ENCODE measurements at regions not wholly inside any gene's neighbourhood (a gene's known extent, or its start where the extent isn't known, plus 50 kb on each side); places are given as distances from the start of the nearest gene placed in this dataset.

- Histone ChIP-seq H3K4me3 (ENCODE audit: low read depth in 2 of 2, low read length in 1 of 2) (no peak overlapping the region), H3K36me3 (replicated peaks in 1 of 2; ENCODE audit: control insufficient read depth in 1 of 2, insufficient read depth in 2 of 2, low read length in 1 of 2) (no peaks in the 10 kb centered on the region), H3K4me2 (no peak overlapping the region), H4K20me1 (ENCODE audit: insufficient read depth) (no peaks in the 10 kb centered on the region), H3K4me1 (ENCODE audit: control insufficient read depth in 1 of 2, insufficient read depth in 2 of 2, low read depth in 1 of 2, low read length in 1 of 2) (peaks cover 0 to 59% of the 10 kb centered on the region in 2 experiments; a peak in 3 of 4 replicates), H3K9me3 (no peaks in the 10 kb centered on the region), H3K27me3 (ENCODE audit: insufficient read depth) (no peaks in the 10 kb centered on the region), H3K27ac (ENCODE audit: low read depth in 2 of 2, low read length in 1 of 2) (peak overlapping the region in 1 of 2 experiments; percentile 99; a peak in 2 of 4 replicates), H2AFZ (ENCODE audit: low read depth) (0 out of 2 replicates have a peak overlapping the region, but pooled peaks have one; percentile 67), H3F3A (replicated peaks; ENCODE audit: insufficient read depth) (peaks cover 38% of the 10 kb centered on the region), H3K9ac (0 out of 2 replicates have a peak overlapping the region, but pooled peaks have one; percentile 77), H3K9me2 (no peaks in the 10 kb centered on the region), H3K79me2 (ENCODE audit: insufficient read depth) (no peaks in the 10 kb centered on the region)
- no peak for DNase-seq
- TF ChIP-seq POLR2AphosphoS5 (IDR thresholded peaks at IDR 0.05; ENCODE audit: low read depth, low read length) (no peak), MEF2A (IDR thresholded peaks at IDR 0.05; ENCODE audit: borderline replicate concordance, low read depth) (no peak), RCOR1 (IDR thresholded peaks at IDR 0.05; ENCODE audit: low read length) (no peak)
- TF ChIP-seq, protein P1, sequence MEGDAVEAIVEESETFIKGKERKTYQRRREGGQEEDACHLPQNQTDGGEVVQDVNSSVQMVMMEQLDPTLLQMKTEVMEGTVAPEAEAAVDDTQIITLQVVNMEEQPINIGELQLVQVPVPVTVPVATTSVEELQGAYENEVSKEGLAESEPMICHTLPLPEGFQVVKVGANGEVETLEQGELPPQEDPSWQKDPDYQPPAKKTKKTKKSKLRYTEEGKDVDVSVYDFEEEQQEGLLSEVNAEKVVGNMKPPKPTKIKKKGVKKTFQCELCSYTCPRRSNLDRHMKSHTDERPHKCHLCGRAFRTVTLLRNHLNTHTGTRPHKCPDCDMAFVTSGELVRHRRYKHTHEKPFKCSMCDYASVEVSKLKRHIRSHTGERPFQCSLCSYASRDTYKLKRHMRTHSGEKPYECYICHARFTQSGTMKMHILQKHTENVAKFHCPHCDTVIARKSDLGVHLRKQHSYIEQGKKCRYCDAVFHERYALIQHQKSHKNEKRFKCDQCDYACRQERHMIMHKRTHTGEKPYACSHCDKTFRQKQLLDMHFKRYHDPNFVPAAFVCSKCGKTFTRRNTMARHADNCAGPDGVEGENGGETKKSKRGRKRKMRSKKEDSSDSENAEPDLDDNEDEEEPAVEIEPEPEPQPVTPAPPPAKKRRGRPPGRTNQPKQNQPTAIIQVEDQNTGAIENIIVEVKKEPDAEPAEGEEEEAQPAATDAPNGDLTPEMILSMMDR (IDR thresholded peaks at IDR 0.05), result no peak
- ChIA-PET POLR2A (no interaction called here), CTCF (no interaction called here)
- WGBS (ENCODE audit: low lambda C conversion rate), result 88% methylated on average over 2 of the region's 2 CpGs
Observed at GRCh38 chr3:106731230-106731629, 646.0 kb upstream of the CCDC54 start.

- no peaks in the 10 kb centered on the region for H4K20me1 ChIP-seq (ENCODE audit: insufficient read depth)
- H3K9ac ChIP-seq, result no peak overlapping the region
- no peaks in the 10 kb centered on the region for H3K27me3 ChIP-seq (ENCODE audit: insufficient read depth)
- H3K9me3 ChIP-seq, result no peaks in the 10 kb centered on the region
- H3K27ac ChIP-seq (ENCODE audit: low read depth in 2 of 2, low read length in 1 of 2), result no peak overlapping the region
- H3F3A ChIP-seq (replicated peaks; ENCODE audit: insufficient read depth), result peaks cover 12% of the 10 kb centered on the region
- H3K4me3 ChIP-seq (ENCODE audit: low read depth in 2 of 2, low read length in 1 of 2), result no peak overlapping the region
- H2AFZ ChIP-seq (ENCODE audit: low read depth), result no peak overlapping the region
- peaks cover 0 to 31% of the 10 kb centered on the region in 2 experiments; a peak in 2 of 4 replicates for H3K4me1 ChIP-seq (ENCODE audit: control insufficient read depth in 1 of 2, insufficient read depth in 2 of 2, low read depth in 1 of 2, low read length in 1 of 2)
- POLR2A ChIA-PET, result no interaction called here
- H3K4me2 ChIP-seq, result no peak overlapping the region
- DNase-seq, result no peak
- H3K36me3 ChIP-seq (replicated peaks in 1 of 2; ENCODE audit: control insufficient read depth in 1 of 2, insufficient read depth in 2 of 2, low read length in 1 of 2), result no peaks in the 10 kb centered on the region
- no peaks in the 10 kb centered on the region for H3K79me2 ChIP-seq (ENCODE audit: insufficient read depth)
- WGBS (ENCODE audit: low lambda C conversion rate), result 78% methylated on average over 1 of the region's 1 CpG
- TF ChIP-seq RCOR1 (IDR thresholded peaks at IDR 0.05; ENCODE audit: low read length), result no peak
- TF ChIP-seq, protein P2, sequence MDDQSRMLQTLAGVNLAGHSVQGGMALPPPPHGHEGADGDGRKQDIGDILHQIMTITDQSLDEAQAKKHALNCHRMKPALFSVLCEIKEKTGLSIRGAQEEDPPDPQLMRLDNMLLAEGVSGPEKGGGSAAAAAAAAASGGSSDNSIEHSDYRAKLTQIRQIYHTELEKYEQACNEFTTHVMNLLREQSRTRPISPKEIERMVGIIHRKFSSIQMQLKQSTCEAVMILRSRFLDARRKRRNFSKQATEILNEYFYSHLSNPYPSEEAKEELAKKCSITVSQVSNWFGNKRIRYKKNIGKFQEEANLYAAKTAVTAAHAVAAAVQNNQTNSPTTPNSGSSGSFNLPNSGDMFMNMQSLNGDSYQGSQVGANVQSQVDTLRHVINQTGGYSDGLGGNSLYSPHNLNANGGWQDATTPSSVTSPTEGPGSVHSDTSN (IDR thresholded peaks at IDR 0.05), result peak; percentile 48
- TF ChIP-seq TCF12 (IDR thresholded peaks at IDR 0.05), result peak; percentile 28; the same call in 1 of the 2 replicates
- 0 out of 2 replicates have a peak, but pooled peaks have one; percentile 6 for TF ChIP-seq JUND (IDR thresholded peaks at IDR 0.05)
- no peak for TF ChIP-seq GATA2 (CRISPR knock-in tag; IDR thresholded peaks at IDR 0.05)
- CTCF ChIA-PET, result no interaction called here
- H3K9me2 ChIP-seq, result no peaks in the 10 kb centered on the region
Observed at GRCh38 chr3:106734712-106735111, 642.5 kb upstream of the CCDC54 start.

- ChIA-PET CTCF (no interaction called here), POLR2A (no interaction called here)
- WGBS (ENCODE audit: low lambda C conversion rate), result 87% methylated on average over 1 of the region's 1 CpG
- no peaks in the 10 kb centered on the region for H3K36me3 ChIP-seq (replicated peaks in 1 of 2; ENCODE audit: control insufficient read depth in 1 of 2, insufficient read depth in 2 of 2, low read length in 1 of 2)
- no peaks in the 10 kb centered on the region for H3F3A ChIP-seq (replicated peaks; ENCODE audit: insufficient read depth)
- no peaks in the 10 kb centered on the region for H3K9me3 ChIP-seq
- H3K27me3 ChIP-seq (ENCODE audit: insufficient read depth), result no peaks in the 10 kb centered on the region
- no peaks in the 10 kb centered on the region for H3K9me2 ChIP-seq
- no peaks in the 10 kb centered on the region for H3K79me2 ChIP-seq (ENCODE audit: insufficient read depth)
- H3K27ac ChIP-seq (ENCODE audit: low read depth in 2 of 2, low read length in 1 of 2), result no peak overlapping the region
- H3K4me3 ChIP-seq (ENCODE audit: low read depth in 2 of 2, low read length in 1 of 2), result no peak overlapping the region
- H2AFZ ChIP-seq (ENCODE audit: low read depth), result no peak overlapping the region
- H3K4me1 ChIP-seq (ENCODE audit: control insufficient read depth in 1 of 2, insufficient read depth in 2 of 2, low read depth in 1 of 2, low read length in 1 of 2), result peaks cover 0 to 27% of the 10 kb centered on the region in 2 experiments; a peak in 2 of 4 replicates
- no peak for DNase-seq
- H4K20me1 ChIP-seq (ENCODE audit: insufficient read depth), result no peaks in the 10 kb centered on the region
- no peak overlapping the region for H3K4me2 ChIP-seq
- no peak overlapping the region for H3K9ac ChIP-seq
- TF ChIP-seq RFX5 (IDR thresholded peaks at IDR 0.05; ENCODE audit: low read length) (no peak), SMC3 (IDR thresholded peaks at IDR 0.05; ENCODE audit: low read depth, low read length) (no peak), FOSL2 (IDR thresholded peaks at IDR 0.05; ENCODE audit: borderline replicate concordance, low read depth) (no peak), GATA2 (CRISPR knock-in tag; IDR thresholded peaks at IDR 0.05) (no peak), TAF1 (IDR thresholded peaks at IDR 0.05; ENCODE audit: borderline replicate concordance, low read depth, low read length) (no peak), RXRA (IDR thresholded peaks at IDR 0.05; ENCODE audit: borderline replicate concordance, low read depth) (no peak), FOXJ3 (CRISPR knock-in tag; IDR thresholded peaks at IDR 0.05) (no peak), MEF2A (IDR thresholded peaks at IDR 0.05; ENCODE audit: borderline replicate concordance, low read depth) (no peak), NRF1 (IDR thresholded peaks at IDR 0.05; ENCODE audit: low read depth, low read length) (no peak), ZBTB33 (IDR thresholded peaks at IDR 0.05; ENCODE audit: borderline replicate concordance, low read depth) (no peak)
- TF ChIP-seq, protein P2 (IDR thresholded peaks at IDR 0.05), result no peak
Observed at GRCh38 chr3:106737265-106737664, 640.0 kb upstream of the CCDC54 start.

Data from SK-N-SH (cell line).